ENCODE measurements at regions not wholly inside any gene's neighbourhood (a gene's known extent, or its start where the extent isn't known, plus 50 kb on each side); places are given as distances from the start of the nearest gene placed in this dataset.

- DNase-seq (ENCODE audit: low read depth in 1 of 2, low spot score in 1 of 2) = no peak
- no peak for TF ChIP-seq JUND (IDR thresholded peaks at IDR 0.05; ENCODE audit: low read depth)
- in situ Hi-C loops (cut with HindIII; ENCODE audit: low pct_unique_long_range_greater_than_20kb, low sequenced_read_pairs) = no loop called here
These were observed 93.8 kb downstream of the RFLNA start for GRCh38 chr12:124388679-124389137.

DNA sequence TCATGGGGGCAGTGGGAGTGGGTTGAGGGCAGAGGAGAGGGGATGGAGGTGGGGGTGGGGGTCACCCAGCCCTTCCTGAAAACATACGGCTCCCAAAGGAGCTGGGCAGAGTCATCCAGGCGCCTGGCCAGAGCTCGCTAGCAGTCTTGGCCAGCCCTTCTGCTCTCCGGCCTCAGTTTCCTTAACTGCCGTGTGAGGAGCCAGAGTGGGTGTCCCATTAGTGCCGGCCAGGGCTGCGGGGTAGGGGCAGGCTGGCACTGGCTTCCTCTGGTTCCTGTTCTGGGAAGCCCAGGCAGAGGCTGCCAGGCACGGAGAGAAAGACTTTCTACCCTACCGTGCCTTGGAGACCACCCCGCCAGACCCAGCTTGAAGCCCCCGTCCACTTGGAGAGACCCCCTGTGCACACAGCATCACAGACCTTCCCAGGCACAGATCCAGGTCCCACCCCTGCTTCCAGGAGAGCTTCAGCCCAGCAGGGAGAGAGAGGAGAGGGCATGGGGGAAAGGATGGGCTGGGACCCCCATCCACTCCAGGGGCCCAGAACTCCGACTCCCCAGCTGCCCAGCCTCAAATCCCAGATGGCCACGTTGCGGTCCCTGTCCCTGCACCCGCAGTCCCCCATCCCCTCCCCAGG, 93.3 kb downstream of the RFLNA start:
- no peak for DNase-seq (ENCODE audit: low read depth in 1 of 2, low spot score in 1 of 2)
- in situ Hi-C loops (cut with HindIII; ENCODE audit: low pct_unique_long_range_greater_than_20kb, low sequenced_read_pairs) = no loop called here
- no peak for TF ChIP-seq JUND (IDR thresholded peaks at IDR 0.05; ENCODE audit: low read depth)

GRCh38 chr12:124387528-124387911, 92.6 kb downstream of the RFLNA start:
- TF ChIP-seq JUND (IDR thresholded peaks at IDR 0.05; ENCODE audit: low read depth) = no peak
- no peak for DNase-seq (ENCODE audit: low read depth in 1 of 2, low spot score in 1 of 2)
- in situ Hi-C loops (cut with HindIII; ENCODE audit: low pct_unique_long_range_greater_than_20kb, low sequenced_read_pairs) = no loop called here

GRCh38 chr12:124386661-124387527, 92.0 kb downstream of the RFLNA start:
- no peak for DNase-seq (ENCODE audit: low read depth in 1 of 2, low spot score in 1 of 2)
- in situ Hi-C loops (cut with HindIII; ENCODE audit: low pct_unique_long_range_greater_than_20kb, low sequenced_read_pairs) = no loop called here
- no peak for TF ChIP-seq JUND (IDR thresholded peaks at IDR 0.05; ENCODE audit: low read depth)

GRCh38 chr12:124386059-124386458, 91.2 kb downstream of the RFLNA start:
- in situ Hi-C loops (cut with HindIII; ENCODE audit: low pct_unique_long_range_greater_than_20kb, low sequenced_read_pairs) = no loop called here
- TF ChIP-seq JUND (IDR thresholded peaks at IDR 0.05; ENCODE audit: low read depth) = no peak
- no peak for DNase-seq (ENCODE audit: low read depth in 1 of 2, low spot score in 1 of 2)

- in situ Hi-C loops (cut with HindIII; ENCODE audit: low pct_unique_long_range_greater_than_20kb, low sequenced_read_pairs) = no loop called here
- no peak for DNase-seq (ENCODE audit: low read depth in 1 of 2, low spot score in 1 of 2)
- TF ChIP-seq JUND (IDR thresholded peaks at IDR 0.05; ENCODE audit: low read depth) = no peak
These were observed 90.5 kb downstream of the RFLNA start for GRCh38 chr12:124385219-124385969.

GRCh38 chr12:124384299-124384894, 89.5 kb downstream of the RFLNA start:
- no peak for DNase-seq (ENCODE audit: low read depth in 1 of 2, low spot score in 1 of 2)
- TF ChIP-seq JUND (IDR thresholded peaks at IDR 0.05; ENCODE audit: low read depth) = no peak
- in situ Hi-C loops (cut with HindIII; ENCODE audit: low pct_unique_long_range_greater_than_20kb, low sequenced_read_pairs) = no loop called here

GRCh38 chr12:124383028-124383427, 88.1 kb downstream of the RFLNA start:
- in situ Hi-C loops (cut with HindIII; ENCODE audit: low pct_unique_long_range_greater_than_20kb, low sequenced_read_pairs) = no loop called here
- DNase-seq (ENCODE audit: low read depth in 1 of 2, low spot score in 1 of 2) = no peak
- no peak for TF ChIP-seq JUND (IDR thresholded peaks at IDR 0.05; ENCODE audit: low read depth)

DNA sequence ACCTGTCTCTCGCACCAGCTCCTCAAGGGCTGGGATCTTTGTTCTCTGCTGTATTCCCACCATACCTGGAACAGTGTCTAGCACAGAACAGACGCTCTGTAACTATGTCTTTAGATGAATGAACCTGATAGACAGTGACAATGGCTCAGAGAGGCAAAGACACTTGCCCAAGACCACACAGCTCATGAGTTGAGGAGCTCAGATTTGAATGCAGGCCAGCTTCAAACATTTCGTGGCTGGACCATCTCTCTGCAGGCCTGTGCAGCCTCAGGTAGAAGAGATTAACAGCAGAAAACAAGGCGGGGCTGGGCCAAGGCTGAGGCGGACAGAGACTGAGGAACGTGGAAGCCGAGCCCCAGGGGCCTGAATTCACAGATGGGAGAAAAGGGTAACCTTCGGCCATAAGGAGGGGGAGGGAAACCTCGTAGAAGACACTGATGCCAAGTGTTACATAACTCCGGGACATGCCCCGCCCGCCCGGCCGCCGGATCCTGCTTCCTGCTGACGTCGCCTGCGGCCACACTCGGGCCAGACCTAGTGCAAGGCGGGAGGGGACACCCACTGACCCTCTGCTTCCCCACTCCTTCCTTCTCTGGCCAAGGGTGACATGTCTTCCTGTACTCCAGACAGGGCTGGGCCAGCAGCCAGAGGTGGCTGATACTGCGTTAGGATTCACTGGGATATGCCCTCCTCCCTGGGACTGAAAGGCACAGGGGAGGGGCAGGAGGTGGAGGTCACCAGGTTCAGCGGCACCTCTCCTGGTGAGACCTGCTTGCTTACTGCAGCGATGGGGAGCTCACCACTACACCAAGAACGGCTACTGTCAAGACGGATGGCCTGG, 86.8 kb downstream of the RFLNA start:
- in situ Hi-C loops (cut with HindIII; ENCODE audit: low pct_unique_long_range_greater_than_20kb, low sequenced_read_pairs) = no loop called here
- TF ChIP-seq JUND (IDR thresholded peaks at IDR 0.05; ENCODE audit: low read depth) = no peak
- DNase-seq (ENCODE audit: low read depth in 1 of 2, low spot score in 1 of 2) = peak; percentile 65 to 76

- DNase-seq (ENCODE audit: low read depth in 1 of 2, low spot score in 1 of 2) = no peak
- in situ Hi-C loops (cut with HindIII; ENCODE audit: low pct_unique_long_range_greater_than_20kb, low sequenced_read_pairs) = no loop called here
- TF ChIP-seq JUND (IDR thresholded peaks at IDR 0.05; ENCODE audit: low read depth) = no peak
These were observed 86.0 kb downstream of the RFLNA start for GRCh38 chr12:124380796-124381455.
